ENCODE measurements at regions not wholly inside any gene's neighbourhood (a gene's known extent, or its start where the extent isn't known, plus 50 kb on each side); places are given as distances from the start of the nearest gene placed in this dataset.
A peak's percentile ranks its signal among the peaks of the same experiment; 100 is the strongest.
"Not testable (repeated sequence)": the region's sequence is repeated elsewhere in the genome, so short reads cannot be mapped to it uniquely, and the experiment has no call there.

DNA sequence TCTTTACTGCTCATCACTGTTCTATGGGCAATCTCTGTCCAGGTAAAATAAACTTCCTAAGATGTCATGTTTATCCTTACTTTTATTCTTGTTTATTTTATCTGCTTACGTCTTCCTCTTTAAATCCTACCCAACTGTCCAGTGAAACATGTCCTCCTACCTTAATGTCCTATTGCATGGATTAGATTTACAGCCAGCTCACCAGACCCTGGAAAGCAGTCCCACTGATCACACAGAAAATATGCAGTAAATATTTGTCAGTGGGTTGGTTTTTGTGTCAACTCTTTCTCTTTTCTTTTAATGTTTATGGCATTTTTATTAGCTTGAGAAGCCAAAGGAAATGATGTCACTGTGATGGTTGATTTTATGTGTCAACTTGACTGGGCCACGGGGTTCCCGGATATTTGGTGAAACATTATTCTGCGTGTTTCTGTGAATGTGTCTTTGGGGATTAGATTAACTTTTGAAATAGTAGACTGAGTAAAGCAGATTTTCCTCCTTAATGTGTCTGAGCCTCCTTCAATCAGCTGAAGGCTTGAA is 258.3 kb downstream of the SRGAP2C start:
- peak; percentile 5 for DNase-seq (ENCODE audit: low spot score)

GRCh38 chr1:121444096-121444495 is 259.3 kb downstream of the SRGAP2C start:
- no peak for DNase-seq (ENCODE audit: low spot score)

- no peak for DNase-seq (ENCODE audit: low spot score)
These were observed 260.9 kb downstream of the SRGAP2C start for GRCh38 chr1:121445679-121446078.

- not testable (repeated sequence) for DNase-seq (ENCODE audit: low spot score)
These were observed 262.6 kb downstream of the SRGAP2C start for GRCh38 chr1:121447280-121447923.

- DNase-seq (ENCODE audit: low spot score), result not testable (repeated sequence)
These were observed 263.3 kb downstream of the SRGAP2C start for GRCh38 chr1:121448064-121448463.

DNA sequence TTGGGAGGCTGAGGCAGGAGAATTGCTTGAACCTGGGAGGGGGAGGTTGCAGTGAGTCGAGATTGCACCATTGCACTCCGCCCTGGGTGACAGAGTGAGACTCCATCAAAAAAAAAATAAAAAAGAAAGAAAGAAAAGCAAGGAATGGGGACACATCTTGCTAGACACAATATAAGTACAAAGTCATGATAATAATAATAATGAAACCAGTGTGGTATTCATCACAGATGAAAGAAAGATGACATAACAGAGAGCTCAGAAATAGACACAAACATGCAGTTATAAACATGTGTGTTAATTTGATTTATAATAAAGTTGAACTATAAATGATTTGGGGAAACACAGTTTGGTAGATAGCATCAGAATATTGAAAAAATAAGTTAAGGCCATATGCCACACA is 264.1 kb downstream of the SRGAP2C start:
- DNase-seq (ENCODE audit: low spot score), result no peak

DNA sequence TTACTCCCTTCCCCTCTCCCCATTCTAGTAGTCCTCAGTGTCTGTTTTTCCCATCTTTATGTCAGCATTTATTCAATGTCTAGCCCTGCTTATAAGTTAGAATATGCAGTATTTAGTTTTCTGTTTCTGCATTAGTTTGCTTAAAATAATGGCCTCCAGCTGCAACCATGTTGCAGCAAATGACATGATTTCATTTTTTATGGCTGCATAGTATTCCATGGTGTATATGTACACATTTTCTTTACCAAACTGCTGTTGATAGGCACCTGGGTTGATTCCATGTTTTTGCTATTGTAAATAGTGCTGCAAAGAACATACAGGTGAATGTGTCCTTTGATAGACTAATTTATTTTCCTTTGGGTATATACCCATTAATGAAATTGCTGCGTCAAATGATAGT is 267.7 kb downstream of the SRGAP2C start:
- no peak for DNase-seq (ENCODE audit: low spot score)

DNA sequence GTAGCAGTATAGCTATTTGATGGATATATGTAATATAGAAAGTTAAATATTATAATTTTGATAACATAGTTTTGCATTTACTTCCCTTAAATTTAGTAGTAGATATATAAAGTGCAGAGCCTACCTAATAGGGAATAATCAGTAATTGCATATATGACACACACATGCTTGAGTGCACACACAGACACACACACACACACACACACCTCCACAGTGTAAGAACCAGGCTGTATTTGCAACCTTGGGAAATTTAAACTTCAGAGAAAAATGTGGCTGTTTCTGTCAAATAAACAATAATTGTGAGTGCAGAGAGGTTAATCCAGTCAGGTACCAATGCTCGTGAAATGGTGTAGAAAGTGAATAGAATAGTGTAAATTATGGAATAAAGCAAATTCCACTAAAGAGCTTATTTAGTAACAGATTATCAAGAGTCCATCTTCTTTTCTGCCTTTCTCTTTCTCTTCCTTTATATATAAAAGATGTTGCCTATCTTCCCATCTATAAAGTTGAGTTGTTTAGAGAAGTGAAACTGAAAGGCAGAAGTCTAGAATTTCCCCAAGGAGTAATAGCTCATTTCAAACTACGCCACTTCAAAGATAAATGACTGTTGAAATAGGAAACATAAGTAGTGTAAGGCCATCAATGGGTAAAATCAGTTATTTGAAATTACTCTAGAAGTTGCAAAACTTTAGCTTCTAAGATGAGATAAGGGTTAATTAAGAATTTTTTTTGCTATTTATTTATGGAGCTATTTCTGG is 273.7 kb downstream of the SRGAP2C start:
- no peak for DNase-seq (ENCODE audit: low spot score)

GRCh38 chr1:121459235-121459634 is 274.5 kb downstream of the SRGAP2C start:
- no peak for DNase-seq (ENCODE audit: low spot score)

DNA sequence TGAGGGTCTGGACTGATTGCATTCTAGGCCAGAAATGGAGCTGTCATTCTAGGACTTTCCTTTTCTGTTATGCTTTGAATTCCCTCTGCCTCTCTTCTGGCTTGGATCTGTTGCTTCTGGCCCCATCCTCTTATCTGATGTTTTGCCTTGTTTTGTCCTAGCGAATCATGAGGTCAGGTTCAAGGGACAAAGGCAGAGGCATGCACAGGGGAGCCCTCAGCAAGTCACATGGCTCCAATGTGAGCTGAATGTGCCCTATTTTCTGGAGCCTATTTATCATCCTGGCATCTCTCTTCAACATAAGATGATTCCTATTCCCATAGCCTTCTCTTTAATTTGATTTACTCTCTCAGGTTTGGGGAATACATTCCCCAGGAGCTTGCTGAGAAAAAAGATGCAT is 284.6 kb downstream of the SRGAP2C start:
- DNase-seq (ENCODE audit: low spot score), result not testable (repeated sequence)

- DNase-seq (ENCODE audit: low spot score), result not testable (repeated sequence)
These were observed 285.6 kb downstream of the SRGAP2C start for GRCh38 chr1:121470401-121470800.

GRCh38 chr1:121471523-121471922 is 286.7 kb downstream of the SRGAP2C start:
- DNase-seq (ENCODE audit: low spot score), result no peak

- no peak for DNase-seq (ENCODE audit: low spot score)
These were observed 287.2 kb downstream of the SRGAP2C start for GRCh38 chr1:121472017-121472416.

DNA sequence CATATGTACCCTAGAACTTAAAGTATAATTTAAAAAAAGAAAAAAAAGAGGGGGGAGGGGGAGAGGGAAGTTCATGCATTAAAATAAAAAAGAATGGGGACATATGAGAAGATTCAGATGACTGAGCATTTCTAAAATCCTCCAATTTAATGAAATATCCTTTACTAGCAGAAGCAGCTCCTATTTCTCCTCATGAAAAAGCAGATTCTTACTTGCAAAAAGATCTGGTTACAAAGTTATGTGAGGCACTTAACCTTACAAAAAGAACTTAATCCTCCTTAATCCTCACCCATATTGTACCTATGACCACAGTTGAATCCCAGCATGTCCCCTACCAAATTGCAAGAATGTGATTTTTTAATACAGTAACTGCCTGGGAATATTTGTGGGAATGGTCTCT is 298.5 kb downstream of the SRGAP2C start:
- no peak for DNase-seq (ENCODE audit: low spot score)

- peak; percentile 70 for DNase-seq (ENCODE audit: low spot score)
These were observed 299.2 kb downstream of the SRGAP2C start for GRCh38 chr1:121483961-121484424.

DNA sequence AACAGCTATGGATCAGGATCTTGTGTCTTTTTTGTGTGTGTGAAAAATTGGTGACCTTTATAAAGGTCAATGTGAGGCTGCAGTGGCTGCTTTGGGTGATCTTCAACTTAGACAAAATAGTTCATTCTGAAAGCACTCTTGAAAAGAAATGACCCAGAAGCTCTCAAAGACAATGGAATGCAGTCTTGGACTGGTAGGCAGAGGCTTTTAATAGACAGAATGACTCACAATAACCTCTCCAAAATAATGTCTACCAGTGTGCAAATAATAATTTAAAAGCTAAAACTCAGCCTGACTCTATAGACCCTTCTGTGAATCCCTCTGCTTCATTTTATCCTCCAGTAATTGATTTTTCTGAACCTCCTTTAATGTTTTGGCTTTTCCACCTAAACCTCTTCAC is 310.0 kb downstream of the SRGAP2C start:
- peak; percentile 10 for DNase-seq (ENCODE audit: low spot score)

DNA sequence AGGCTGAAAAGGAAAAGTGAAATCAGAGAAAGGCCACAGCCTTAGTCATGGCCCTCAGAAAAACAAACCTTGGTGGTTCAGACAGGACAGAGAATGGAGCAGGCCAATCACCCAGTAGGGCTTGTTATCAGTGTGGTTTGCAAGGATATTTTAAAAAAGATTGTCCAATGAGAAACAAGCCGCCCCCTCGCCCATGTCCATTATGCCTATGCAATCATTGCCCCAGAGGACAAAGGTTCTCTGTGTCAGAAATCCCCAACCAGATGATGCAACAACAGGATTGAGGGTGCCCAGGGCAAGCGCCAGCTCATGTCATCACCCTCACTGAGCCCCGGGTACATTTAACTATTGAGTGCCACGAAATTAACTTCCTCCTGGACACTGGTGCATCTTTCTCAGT is 326.7 kb downstream of the SRGAP2C start:
- DNase-seq (ENCODE audit: low spot score), result not testable (repeated sequence)

DNA sequence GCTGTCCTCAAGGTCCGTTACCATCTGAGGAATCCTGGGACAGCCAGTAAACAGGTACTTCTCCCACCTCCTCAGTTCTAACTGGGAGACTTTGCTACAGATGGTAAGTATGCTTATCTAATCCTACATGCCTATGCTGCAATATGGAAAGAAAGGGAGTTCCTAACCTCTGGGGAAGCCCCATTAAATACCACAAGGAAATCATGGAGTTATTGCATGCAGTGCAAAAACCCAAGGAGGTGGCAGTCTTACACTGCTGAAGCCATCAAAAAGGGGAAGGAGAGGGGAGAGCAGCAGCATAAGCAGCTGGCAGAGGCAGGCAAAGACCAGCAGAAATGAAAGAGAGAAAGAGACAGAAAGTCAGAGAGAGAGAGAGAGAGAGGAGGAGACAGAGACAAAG is 327.1 kb downstream of the SRGAP2C start:
- DNase-seq (ENCODE audit: low spot score), result not testable (repeated sequence)

DNA sequence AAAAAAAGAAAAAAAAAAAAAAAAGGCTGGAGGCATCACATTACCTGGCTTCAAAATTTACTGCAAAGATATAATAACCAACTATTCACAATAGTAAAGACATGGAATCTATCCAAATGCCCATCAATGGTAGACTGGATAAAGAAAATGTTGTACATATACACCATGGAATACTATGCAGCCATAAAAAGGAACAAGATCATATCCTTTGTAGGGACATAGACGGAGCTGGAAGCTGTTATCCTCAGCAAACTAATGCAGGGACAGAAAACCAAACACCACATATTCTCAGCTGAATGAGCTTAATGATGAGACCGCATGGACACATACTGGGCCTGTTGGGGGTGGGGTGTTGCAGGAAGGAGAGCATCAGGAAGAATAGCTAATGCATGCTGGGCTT is 330.5 kb downstream of the SRGAP2C start:
- no peak for DNase-seq (ENCODE audit: low spot score)

DNA sequence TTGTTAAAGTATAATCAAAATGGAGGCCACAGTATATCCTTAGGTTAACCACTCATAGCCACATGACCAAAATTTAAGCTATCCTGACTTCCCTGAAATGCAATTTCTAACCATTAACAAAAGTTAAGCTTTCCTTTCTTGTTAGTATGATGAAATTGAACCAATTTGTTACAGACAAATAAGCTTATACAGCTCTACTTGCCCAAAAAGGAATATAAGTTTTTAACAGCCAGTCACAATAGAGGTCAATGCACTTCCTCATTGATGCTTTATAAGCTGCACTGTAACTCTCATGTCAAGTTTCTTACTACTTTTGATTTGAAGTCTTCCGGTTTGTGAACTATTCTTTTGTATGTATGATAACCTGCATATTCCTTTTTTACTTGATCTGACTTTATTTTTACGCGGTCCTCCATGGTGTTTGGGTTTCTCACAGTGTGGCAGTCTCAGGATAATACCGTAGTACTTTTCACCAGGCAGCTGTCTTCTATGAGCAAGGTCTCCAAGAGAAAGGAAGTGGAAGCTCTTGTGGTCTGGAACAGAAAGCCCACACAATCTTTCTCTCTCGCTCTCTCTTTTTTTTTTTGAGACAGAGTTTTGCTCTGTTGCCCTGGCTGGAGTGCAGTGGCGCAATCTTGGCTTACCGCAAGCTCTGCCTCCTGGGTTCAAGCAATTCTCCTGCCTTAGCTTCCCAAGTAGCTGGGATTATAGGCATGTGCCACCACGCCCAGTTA is 331.6 kb downstream of the SRGAP2C start:
- no peak for DNase-seq (ENCODE audit: low spot score)

DNA sequence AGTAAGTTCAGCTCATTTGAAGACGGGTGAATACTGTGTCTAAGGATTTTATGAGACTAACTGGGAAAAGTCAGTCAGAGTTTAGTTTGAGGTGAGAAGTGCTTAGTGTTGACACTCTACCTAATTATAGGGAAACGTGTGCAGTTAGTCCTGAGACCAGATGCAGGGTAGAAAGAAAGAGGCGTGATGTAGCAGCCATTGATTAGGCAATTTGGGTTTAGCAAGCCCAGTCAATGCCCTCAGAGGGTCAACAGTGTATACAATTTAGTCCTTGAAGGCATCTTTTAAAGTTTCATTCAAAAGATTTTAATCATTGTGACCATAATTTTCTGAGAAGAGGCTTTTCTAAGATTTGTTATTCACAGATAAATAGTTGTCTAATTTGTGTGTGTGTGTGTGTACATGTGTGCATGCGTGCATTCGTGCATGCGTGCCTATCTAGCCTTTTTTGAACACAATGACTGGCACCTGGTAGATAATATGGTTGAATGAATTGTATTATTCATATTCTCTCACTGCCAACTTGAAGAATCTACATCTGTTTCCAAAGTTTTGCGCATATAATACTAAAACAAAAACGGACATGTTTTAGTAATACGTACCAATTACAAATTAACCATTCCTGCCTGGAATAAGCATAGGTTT is 332.9 kb downstream of the SRGAP2C start:
- no peak for DNase-seq (ENCODE audit: low spot score)

GRCh38 chr1:121518726-121519041 is 333.9 kb downstream of the SRGAP2C start:
- DNase-seq (ENCODE audit: low spot score), result no peak
